AG09319 (cell line): ENCODE measurements at regions not wholly inside any gene's neighbourhood (a gene's known extent, or its start where the extent isn't known, plus 50 kb on each side); places are given as distances from the start of the nearest gene placed in this dataset.

ENCODE experiments used
- DNase-seq: peaks from one replicate; pipeline ENCODE4 v3.0.0-alpha.2; 2010; ENCODE audit warnings: low read depth; ENCODE audit errors: extremely low read depth
- TF ChIP-seq, protein P1 (sequence below): IDR thresholded peaks from 2 replicates; pipeline ENCODE4 v1.5.1; 2011; ENCODE audit warnings: low read depth, mild to moderate bottlenecking, inconsistent platforms, low read length, moderate library complexity

DNA sequence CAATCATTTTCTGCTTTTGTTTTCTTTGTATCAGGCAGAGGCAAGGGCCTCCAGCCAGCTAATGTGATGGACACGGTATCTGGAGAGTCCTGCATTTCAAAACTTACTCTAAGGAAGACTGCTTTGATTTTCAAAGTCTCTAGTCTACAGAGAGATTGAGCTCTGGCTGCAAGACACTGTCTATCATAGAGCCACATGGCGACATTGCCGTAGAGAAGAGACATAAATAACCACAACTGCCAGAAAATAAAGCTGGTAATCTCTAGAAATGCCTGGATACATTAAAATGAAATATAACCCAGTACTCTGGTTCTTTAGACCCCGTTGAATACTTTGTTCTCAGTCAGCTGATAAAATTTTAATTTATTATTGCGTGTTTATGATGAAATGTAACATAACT is 90.8 kb downstream of the OTUD1 start:
- TF ChIP-seq, protein P1, sequence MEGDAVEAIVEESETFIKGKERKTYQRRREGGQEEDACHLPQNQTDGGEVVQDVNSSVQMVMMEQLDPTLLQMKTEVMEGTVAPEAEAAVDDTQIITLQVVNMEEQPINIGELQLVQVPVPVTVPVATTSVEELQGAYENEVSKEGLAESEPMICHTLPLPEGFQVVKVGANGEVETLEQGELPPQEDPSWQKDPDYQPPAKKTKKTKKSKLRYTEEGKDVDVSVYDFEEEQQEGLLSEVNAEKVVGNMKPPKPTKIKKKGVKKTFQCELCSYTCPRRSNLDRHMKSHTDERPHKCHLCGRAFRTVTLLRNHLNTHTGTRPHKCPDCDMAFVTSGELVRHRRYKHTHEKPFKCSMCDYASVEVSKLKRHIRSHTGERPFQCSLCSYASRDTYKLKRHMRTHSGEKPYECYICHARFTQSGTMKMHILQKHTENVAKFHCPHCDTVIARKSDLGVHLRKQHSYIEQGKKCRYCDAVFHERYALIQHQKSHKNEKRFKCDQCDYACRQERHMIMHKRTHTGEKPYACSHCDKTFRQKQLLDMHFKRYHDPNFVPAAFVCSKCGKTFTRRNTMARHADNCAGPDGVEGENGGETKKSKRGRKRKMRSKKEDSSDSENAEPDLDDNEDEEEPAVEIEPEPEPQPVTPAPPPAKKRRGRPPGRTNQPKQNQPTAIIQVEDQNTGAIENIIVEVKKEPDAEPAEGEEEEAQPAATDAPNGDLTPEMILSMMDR: no peak
- DNase-seq: no peak

DNA sequence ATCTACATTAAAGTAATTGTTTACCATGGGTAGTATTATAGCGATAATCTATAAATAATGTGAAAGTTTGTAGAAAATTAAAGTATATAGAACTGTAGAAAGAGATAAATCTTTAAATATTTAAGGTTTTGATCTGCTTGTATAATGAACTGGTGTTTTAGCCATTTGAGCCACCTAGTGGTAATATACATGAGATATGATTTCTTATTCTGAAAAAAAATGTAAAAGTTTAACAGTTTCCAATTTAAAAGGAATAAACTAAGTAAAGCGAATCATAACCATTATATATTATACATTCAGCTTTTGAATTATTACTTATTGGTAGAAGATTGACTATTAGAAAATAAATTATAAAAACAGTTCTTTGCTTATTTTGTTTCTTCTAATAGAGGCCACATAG is 91.2 kb downstream of the OTUD1 start:
- TF ChIP-seq, protein P1: peak; percentile 36
- DNase-seq: no peak

DNA sequence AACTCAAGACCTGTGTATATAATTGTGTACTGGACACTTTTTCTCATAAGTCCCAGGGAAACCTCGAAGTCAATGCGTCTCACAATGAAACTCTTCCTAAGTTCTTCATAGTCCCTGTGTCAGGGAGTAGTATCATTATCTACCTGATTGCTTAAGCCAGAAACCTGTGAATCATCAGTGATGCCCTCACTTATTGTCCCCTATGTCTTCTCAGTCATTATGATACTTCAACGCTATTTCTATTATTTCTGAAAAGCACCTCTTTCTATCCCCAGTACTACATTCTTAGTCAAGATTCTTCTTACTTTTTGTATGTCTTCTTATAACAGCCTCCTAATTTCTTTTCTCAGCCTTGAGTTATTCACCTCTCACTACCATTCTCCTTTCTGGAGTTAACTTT is 94.3 kb downstream of the OTUD1 start:
- no peak for DNase-seq
- TF ChIP-seq, protein P1: no peak

DNA sequence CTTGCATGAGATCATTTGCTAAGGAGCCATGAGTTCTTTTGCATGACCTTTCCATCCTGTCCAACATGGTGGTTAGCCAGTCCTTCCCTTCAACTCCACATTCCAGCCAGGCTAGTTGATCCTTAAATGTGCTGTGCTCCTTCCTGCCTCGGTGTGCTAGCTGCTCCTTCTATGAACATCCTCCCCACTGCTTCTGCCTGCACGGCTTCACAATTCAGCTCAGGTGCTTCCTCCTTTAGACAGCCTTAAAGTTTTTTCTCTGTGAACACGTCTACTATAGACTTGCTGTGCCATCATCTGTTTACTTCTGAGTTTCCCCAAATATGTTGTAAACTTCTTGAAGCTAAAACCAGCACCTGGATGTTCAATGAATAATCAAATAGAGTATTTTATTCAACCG is 95.5 kb downstream of the OTUD1 start:
- TF ChIP-seq, protein P1: no peak
- DNase-seq: no peak

DNA sequence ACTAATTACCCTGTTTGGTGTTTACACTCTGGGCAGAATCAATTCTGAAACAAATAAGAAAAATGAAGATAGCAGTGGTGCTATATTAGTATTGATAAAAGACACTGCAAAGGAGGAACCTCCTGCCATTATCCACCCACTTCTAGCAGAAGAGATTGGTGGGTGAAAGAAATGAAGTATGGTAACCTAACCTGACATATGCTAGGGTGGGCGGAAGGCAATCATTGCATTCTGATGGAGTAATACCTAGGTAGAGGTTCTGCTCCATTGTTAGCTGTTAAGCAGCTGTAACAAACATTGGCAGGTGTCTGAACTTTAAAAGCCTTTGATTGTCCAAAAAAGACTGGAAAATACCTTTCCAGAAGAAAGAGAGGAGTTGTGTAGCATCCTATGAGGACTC is 95.9 kb downstream of the OTUD1 start:
- TF ChIP-seq, protein P1: no peak
- DNase-seq: no peak

DNA sequence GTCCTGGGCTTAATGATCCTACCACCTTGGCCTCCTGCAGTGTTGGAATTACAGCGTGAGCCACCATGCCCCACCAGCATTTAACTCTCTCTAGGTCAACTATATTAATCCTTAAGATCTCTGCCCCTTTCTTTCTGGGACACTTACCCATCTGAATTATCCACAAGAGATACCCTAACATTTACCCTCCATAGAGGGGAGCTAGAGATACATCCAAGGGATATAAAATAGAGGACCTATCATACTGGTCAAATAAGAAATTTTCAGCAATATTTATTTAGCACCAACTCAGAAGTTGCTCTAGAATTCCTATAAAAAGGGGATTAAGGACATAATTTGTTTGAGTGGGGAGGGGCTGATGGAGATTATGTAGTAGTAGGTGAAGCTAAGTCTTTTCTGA is 96.5 kb downstream of the OTUD1 start:
- TF ChIP-seq, protein P1: peak; percentile 39
- DNase-seq: no peak

DNA sequence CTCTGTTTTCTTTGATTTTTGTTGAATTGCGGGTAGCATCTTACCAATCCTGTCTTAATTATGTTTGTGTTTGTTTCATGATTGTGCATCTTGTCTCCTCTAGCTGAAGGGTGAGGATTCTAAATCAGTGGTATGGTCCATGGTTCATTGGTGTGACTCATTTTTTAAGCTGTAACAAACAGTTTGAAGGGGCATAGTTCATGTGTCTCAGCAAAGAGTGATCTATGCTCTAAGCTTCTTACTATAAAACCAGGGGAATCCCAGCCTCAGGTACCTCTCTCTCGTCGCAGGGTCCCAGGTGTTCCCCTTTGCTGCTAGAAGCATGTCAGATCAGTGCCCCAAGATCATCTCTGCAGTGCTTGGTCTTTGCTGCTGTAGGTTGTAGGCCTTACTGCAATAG is 100.1 kb downstream of the OTUD1 start:
- DNase-seq: no peak
- TF ChIP-seq, protein P1: no peak
